Mesenchymal stem cell (in vitro differentiated cells and primary cell): ENCODE measurements at regions not wholly inside any gene's neighbourhood (a gene's known extent, or its start where the extent isn't known, plus 50 kb on each side); places are given as distances from the start of the nearest gene placed in this dataset.

Experiments
- DNase-seq: peaks from one replicate; pipeline ENCODE4 v3.0.0-alpha.2; 2013
- H2AFZ ChIP-seq: one replicate; pipeline ENCODE4 v1.6.1; 2013; ENCODE audit warnings: low read depth, mild to moderate bottlenecking, control low read depth, inconsistent platforms, low read length, moderate library complexity
- H2AK5ac ChIP-seq: 2 replicates; pipeline ENCODE4 v1.6.1; 2013; ENCODE audit warnings: low read length, moderate library complexity, mild to moderate bottlenecking, inconsistent platforms; ENCODE audit not compliant: severe bottlenecking
- H2BK120ac ChIP-seq: one replicate; pipeline ENCODE4 v1.6.1; 2013; ENCODE audit warnings: low read depth, mild to moderate bottlenecking, inconsistent platforms, low read length, moderate library complexity
- H2BK12ac ChIP-seq, 2 experiments: one replicate each; pipeline ENCODE4 v1.6.1; 2013; ENCODE audit warnings: inconsistent platforms in 2 of 2, low read length in 2 of 2, mild to moderate bottlenecking in 2 of 2, moderate library complexity in 2 of 2, control low read depth in 1 of 2
- H2BK15ac ChIP-seq: one replicate; pipeline ENCODE4 v1.6.1; 2013; ENCODE audit warnings: mild to moderate bottlenecking, low read depth, inconsistent platforms; ENCODE audit not compliant: poor library complexity, severe bottlenecking
- H2BK5ac ChIP-seq: 2 replicates; pipeline ENCODE4 v1.6.1; 2013; ENCODE audit warnings: low read depth, mild to moderate bottlenecking, low read length, control low read depth, inconsistent platforms; ENCODE audit not compliant: poor library complexity, severe bottlenecking
- H3K14ac ChIP-seq, 2 experiments: one replicate each; pipeline ENCODE4 v1.6.1; 2013; ENCODE audit warnings: inconsistent platforms in 2 of 2, low read length in 2 of 2, control low read depth in 1 of 2, mild to moderate bottlenecking in 1 of 2, moderate library complexity in 1 of 2
- H3K18ac ChIP-seq, 2 experiments: one replicate each; pipeline ENCODE4 v1.6.1; 2013; ENCODE audit warnings: inconsistent platforms in 2 of 2, low read length in 2 of 2, control low read depth in 1 of 2, low read depth in 1 of 2, mild to moderate bottlenecking in 1 of 2
- H3K23ac ChIP-seq, 2 experiments: one replicate each; pipeline ENCODE4 v1.6.1; 2013; ENCODE audit warnings: inconsistent platforms in 2 of 2, low read length in 2 of 2, mild to moderate bottlenecking in 2 of 2, moderate library complexity in 2 of 2, control low read depth in 1 of 2
- H3K27ac ChIP-seq: 2 replicates; pipeline ENCODE4 v1.5.1; 2013; ENCODE audit warnings: mild to moderate bottlenecking, moderate library complexity, low read length, control low read depth, inconsistent platforms; ENCODE audit not compliant: poor library complexity, severe bottlenecking
- H3K27me3 ChIP-seq, 2 experiments: 2 replicates each; pipeline versions ENCODE4 v1.6.1 to v1.7.0; 2013; ENCODE audit warnings: low read length in 2 of 2, mild to moderate bottlenecking in 2 of 2, moderate library complexity in 2 of 2, control low read depth in 1 of 2, inconsistent platforms in 1 of 2; ENCODE audit not compliant: control insufficient read depth in 1 of 2, insufficient read depth in 1 of 2
- H3K36me3 ChIP-seq, 2 experiments: 2 replicates each; pipeline versions ENCODE4 v1.6.1 to v1.7.0; 2013; ENCODE audit warnings: low read length in 2 of 2, control low read depth in 1 of 2, inconsistent platforms in 1 of 2, low read depth in 1 of 2, mild to moderate bottlenecking in 1 of 2; ENCODE audit not compliant: insufficient read depth in 2 of 2, control insufficient read depth in 1 of 2
- H3K4ac ChIP-seq, 2 experiments: one replicate each; pipeline ENCODE4 v1.6.1; 2013; ENCODE audit warnings: inconsistent platforms in 2 of 2, low read length in 2 of 2, mild to moderate bottlenecking in 2 of 2, moderate library complexity in 2 of 2, control low read depth in 1 of 2, low read depth in 1 of 2
- H3K4me1 ChIP-seq: 2 replicates; pipeline ENCODE4 v1.6.1; 2013; ENCODE audit warnings: low read depth, low read length, control low read depth; ENCODE audit not compliant: control insufficient read depth, insufficient read depth
- H3K4me2 ChIP-seq: 2 replicates; pipeline ENCODE4 v1.6.1; 2013; ENCODE audit warnings: low read length, mild to moderate bottlenecking, inconsistent platforms; ENCODE audit not compliant: poor library complexity, severe bottlenecking
- H3K4me3 ChIP-seq, 2 experiments: 2 replicates each; pipeline versions ENCODE4 v1.5.1 to v1.7.0; 2013; ENCODE audit warnings: low read length in 2 of 2, mild to moderate bottlenecking in 2 of 2, control low read depth in 1 of 2, low read depth in 1 of 2; ENCODE audit not compliant: insufficient read depth in 1 of 2
- H3K79me1 ChIP-seq: replicated peaks from 2 replicates; pipeline ENCODE4 v1.6.1; 2013; ENCODE audit warnings: mild to moderate bottlenecking, control low read depth, low read length, inconsistent platforms; ENCODE audit not compliant: poor library complexity, severe bottlenecking
- H3K9ac ChIP-seq: 2 replicates; pipeline ENCODE4 v1.7.0; 2013; ENCODE audit warnings: mild to moderate bottlenecking, low read length, moderate library complexity
- H3K9me3 ChIP-seq: 2 replicates; pipeline ENCODE4 v1.7.0; 2013; ENCODE audit warnings: mild to moderate bottlenecking, low read length; ENCODE audit not compliant: control insufficient read depth
- H4K8ac ChIP-seq: one replicate; pipeline ENCODE4 v1.6.1; 2013; ENCODE audit warnings: inconsistent platforms, mild to moderate bottlenecking, low read length, moderate library complexity
- H4K91ac ChIP-seq: one replicate; pipeline ENCODE4 v1.6.1; 2013; ENCODE audit warnings: mild to moderate bottlenecking, low read length, inconsistent platforms
- WGBS: methylation state at CpG from one replicate; pipeline ENCODE4 v1.1.7; 2013; ENCODE audit warnings: mixed read lengths; 5-methylcytosine and 5-hydroxymethylcytosine counted together

- DNase-seq, result no peak
- Histone ChIP-seq H2BK15ac (no peak overlapping the region), H4K8ac (no peak overlapping the region), H3K9me3 (no peaks in the 10 kb centered on the region), H3K4me1 (no peaks in the 10 kb centered on the region), H3K27ac (no peak overlapping the region), H3K36me3 (no peaks in the 10 kb centered on the region), H3K23ac (no peak overlapping the region), H3K27me3 (peaks cover 0 to 18% of the 10 kb centered on the region in 2 experiments), H3K4me2 (no peak overlapping the region), H3K4me3 (no peak overlapping the region), H2BK120ac (no peak overlapping the region), H2AFZ (no peak overlapping the region), H4K91ac (no peak overlapping the region), H2AK5ac (no peak overlapping the region), H2BK5ac (no peak overlapping the region), H3K9ac (no peak overlapping the region), H3K79me1 (no peaks in the 10 kb centered on the region), H3K14ac (no peak overlapping the region), H2BK12ac (no peak overlapping the region), H3K4ac (no peak overlapping the region), H3K18ac (no peak overlapping the region)
- 81% methylated on average over 2 of the region's 2 CpGs for WGBS
Measured at GRCh38 chr17:34135841-34136240, 119.2 kb upstream of the CCL2 start.

- WGBS, result 63% methylated on average over 6 of the region's 8 CpGs
- no peak overlapping the region for H3K23ac ChIP-seq
- no peak overlapping the region for H2BK12ac ChIP-seq
- H3K14ac ChIP-seq, result no peak overlapping the region
- H2AK5ac ChIP-seq, result no peak overlapping the region
- no peak overlapping the region for H2BK120ac ChIP-seq
- no peak overlapping the region for H3K27ac ChIP-seq
- H2BK15ac ChIP-seq, result no peak overlapping the region
- no peaks in the 10 kb centered on the region for H3K9me3 ChIP-seq
- H3K27me3 ChIP-seq, result peaks cover 0 to 33% of the 10 kb centered on the region in 2 experiments
- H3K9ac ChIP-seq, result no peak overlapping the region
- H3K4me1 ChIP-seq, result no peaks in the 10 kb centered on the region
- H2AFZ ChIP-seq, result no peak overlapping the region
- no peaks in the 10 kb centered on the region for H3K36me3 ChIP-seq
- H3K4me2 ChIP-seq, result no peak overlapping the region
- no peak overlapping the region for H3K4ac ChIP-seq
- no peaks in the 10 kb centered on the region for H3K79me1 ChIP-seq
- H4K91ac ChIP-seq, result no peak overlapping the region
- no peak overlapping the region for H3K4me3 ChIP-seq
- H4K8ac ChIP-seq, result no peak overlapping the region
- no peak overlapping the region for H2BK5ac ChIP-seq
- H3K18ac ChIP-seq, result no peak overlapping the region
- no peak for DNase-seq
Measured at GRCh38 chr17:34140006-34140405, 115.1 kb upstream of the CCL2 start.

- H3K36me3 ChIP-seq, result no peaks in the 10 kb centered on the region
- no peak overlapping the region for H2BK15ac ChIP-seq
- H3K4me3 ChIP-seq, result no peak overlapping the region
- no peak overlapping the region for H3K18ac ChIP-seq
- H3K23ac ChIP-seq, result no peak overlapping the region
- H2BK12ac ChIP-seq, result no peak overlapping the region
- H2BK120ac ChIP-seq, result no peak overlapping the region
- no peak overlapping the region for H3K4me2 ChIP-seq
- no peak overlapping the region for H2BK5ac ChIP-seq
- H4K8ac ChIP-seq, result no peak overlapping the region
- 80% methylated on average over 2 of the region's 2 CpGs for WGBS
- H3K79me1 ChIP-seq, result no peaks in the 10 kb centered on the region
- H3K14ac ChIP-seq, result no peak overlapping the region
- H2AK5ac ChIP-seq, result no peak overlapping the region
- no peaks in the 10 kb centered on the region for H3K9me3 ChIP-seq
- no peak overlapping the region for H2AFZ ChIP-seq
- H4K91ac ChIP-seq, result no peak overlapping the region
- no peak overlapping the region for H3K27ac ChIP-seq
- H3K4me1 ChIP-seq, result no peaks in the 10 kb centered on the region
- no peak overlapping the region for H3K4ac ChIP-seq
- H3K9ac ChIP-seq, result no peak overlapping the region
- H3K27me3 ChIP-seq, result peaks cover 0 to 36% of the 10 kb centered on the region in 2 experiments
- DNase-seq, result no peak
Measured at GRCh38 chr17:34141590-34141989, 113.5 kb upstream of the CCL2 start.

- no peak overlapping the region for H3K27ac ChIP-seq
- H3K14ac ChIP-seq, result no peak overlapping the region
- H3K4me1 ChIP-seq, result no peaks in the 10 kb centered on the region
- H4K91ac ChIP-seq, result no peak overlapping the region
- peaks cover 0 to 38% of the 10 kb centered on the region in 2 experiments for H3K27me3 ChIP-seq
- no peak overlapping the region for H3K4ac ChIP-seq
- H3K36me3 ChIP-seq, result no peaks in the 10 kb centered on the region
- H3K23ac ChIP-seq, result no peak overlapping the region
- no peak overlapping the region for H3K18ac ChIP-seq
- no peak overlapping the region for H2AFZ ChIP-seq
- WGBS, result 91% methylated on average over 1 of the region's 1 CpG
- H4K8ac ChIP-seq, result no peak overlapping the region
- no peak overlapping the region for H3K9ac ChIP-seq
- no peak overlapping the region for H2BK15ac ChIP-seq
- no peaks in the 10 kb centered on the region for H3K79me1 ChIP-seq
- no peaks in the 10 kb centered on the region for H3K9me3 ChIP-seq
- H2BK120ac ChIP-seq, result no peak overlapping the region
- no peak overlapping the region for H2AK5ac ChIP-seq
- no peak overlapping the region for H3K4me2 ChIP-seq
- H2BK12ac ChIP-seq, result no peak overlapping the region
- no peak for DNase-seq
- H3K4me3 ChIP-seq, result no peak overlapping the region
- no peak overlapping the region for H2BK5ac ChIP-seq
Measured at GRCh38 chr17:34143430-34143829, 111.7 kb upstream of the CCL2 start.
